PC-9 (cell line): ENCODE measurements at regions not wholly inside any gene's neighbourhood (a gene's known extent, or its start where the extent isn't known, plus 50 kb on each side); places are given as distances from the start of the nearest gene placed in this dataset.

Source experiments
- CTCF ChIP-seq: fragments of 200-600 bp; sonication (generic); conservative IDR thresholded peaks from 2 replicates; pipeline ENCODE4 v1.6.1; 2017; ENCODE audit warnings: mixed run types, antibody characterized with exemption, mild to moderate bottlenecking, moderate library complexity
- EZH2 ChIP-seq: fragments of 200-600 bp; sonication (generic); IDR thresholded peaks from 2 replicates; pipeline ENCODE4 v1.8.0; 2017; ENCODE audit warnings: antibody characterized with exemption, low read depth

DNA sequence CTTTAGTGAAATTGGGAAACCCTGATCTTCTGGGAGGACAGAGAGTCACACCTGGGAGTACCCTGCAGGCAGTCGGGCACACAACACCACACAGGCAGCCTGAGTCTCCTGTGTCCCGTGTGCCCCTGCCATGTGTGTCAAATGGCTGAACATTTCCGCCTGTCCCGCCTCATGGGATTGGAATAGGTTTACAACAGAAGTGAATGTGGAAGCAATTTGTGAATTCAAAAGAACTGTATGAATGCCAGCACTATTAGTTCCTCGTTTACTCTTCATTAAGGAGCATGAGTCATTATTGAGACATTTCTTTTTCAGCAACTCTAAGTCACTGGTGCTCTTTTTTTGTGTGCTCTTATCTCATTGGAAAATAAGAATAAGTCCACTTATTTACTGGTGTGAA, 226.5 kb downstream of the PMP22 start:
- TF ChIP-seq CTCF (no peak), EZH2 (no peak)
